Tibial nerve (tissue), 3 donors: ENCODE measurements at regions not wholly inside any gene's neighbourhood (a gene's known extent, or its start where the extent isn't known, plus 50 kb on each side); places are given as distances from the start of the nearest gene placed in this dataset.
"Not testable (repeated sequence)": the region's sequence is repeated elsewhere in the genome, so short reads cannot be mapped to it uniquely, and the experiment has no call there.

Source experiments
- CTCF ChIP-seq, 5 experiments: fragments of 200-600 bp in 3 of 5; fragments of 450-650 bp in 2 of 5; sonication (generic) in 3 of 5; IDR thresholded peaks; one replicate each; pipeline ENCODE4 v1.5.1; 2016 to 2019; ENCODE audit warnings: antibody characterized with exemption in 5 of 5, mild to moderate bottlenecking in 3 of 5, moderate library complexity in 2 of 5
- POLR2A ChIP-seq, 2 donors: fragments of 450-650 bp; IDR thresholded peaks; one replicate each; pipeline ENCODE4 v1.6.1; 2017; ENCODE audit warnings: antibody characterized with exemption in 2 of 2, mild to moderate bottlenecking in 2 of 2, moderate library complexity in 2 of 2

GRCh38 chr2:87342175-87342574, 320.5 kb upstream of the PLGLB1 start:
- TF ChIP-seq CTCF, POLR2A (IDR thresholded peaks at IDR 0.05): not testable (repeated sequence)
